Spleen (tissue), 11 donors: ENCODE measurements at regions not wholly inside any gene's neighbourhood (a gene's known extent, or its start where the extent isn't known, plus 50 kb on each side); places are given as distances from the start of the nearest gene placed in this dataset.

ENCODE experiments used
- DNase-seq: peaks from one replicate; pipeline ENCODE4 v3.0.0-alpha.2; 2020
- H3K27ac ChIP-seq, 8 donors: fragments of 200-600 bp; sonication (generic) in 7 of 8; 1 replicate in 4 of 8; 2 replicates in 4 of 8; pipeline versions ENCODE4 v1.5.0 to v1.8.0; 2016 to 2021; ENCODE audit warnings: inconsistent platforms in 4 of 8, mild to moderate bottlenecking in 4 of 8, moderate library complexity in 1 of 8
- H3K27me3 ChIP-seq, 7 donors: fragments of 200-600 bp; sonication (generic) in 6 of 7; replicated peaks in 1 of 7; 1 replicate in 4 of 7; 2 replicates in 3 of 7; pipeline versions ENCODE4 v1.5.0 to v1.8.0; 2016 to 2021; ENCODE audit warnings: inconsistent platforms in 3 of 7, mild to moderate bottlenecking in 1 of 7
- H3K36me3 ChIP-seq, 6 donors: fragments of 200-600 bp; sonication (generic) in 5 of 6; 1 replicate in 4 of 6; 2 replicates in 2 of 6; pipeline versions ENCODE4 v1.5.0 to v1.8.0; 2016 to 2021; ENCODE audit warnings: inconsistent platforms in 2 of 6
- H3K4me1 ChIP-seq, 6 donors: fragments of 200-600 bp; sonication (generic) in 5 of 6; 1 replicate in 3 of 6; 2 replicates in 3 of 6; pipeline versions ENCODE4 v1.5.0 to v1.8.0; 2016 to 2021; ENCODE audit warnings: inconsistent platforms in 3 of 6
- H3K4me3 ChIP-seq, 8 donors: fragments of 200-600 bp; sonication (generic) in 7 of 8; 1 replicate in 4 of 8; 2 replicates in 4 of 8; pipeline versions ENCODE4 v1.5.0 to v1.8.0; 2016 to 2021; ENCODE audit warnings: inconsistent platforms in 4 of 8, mild to moderate bottlenecking in 4 of 8, moderate library complexity in 2 of 8
- H3K9me3 ChIP-seq, 8 donors: fragments of 200-600 bp; sonication (generic) in 7 of 8; 1 replicate in 4 of 8; 2 replicates in 4 of 8; pipeline versions ENCODE4 v1.5.0 to v1.8.0; 2016 to 2021; ENCODE audit warnings: inconsistent platforms in 4 of 8
- CTCF ChIP-seq, 11 experiments: fragments of 200-600 bp in 7 of 11; fragments of 450-650 bp in 4 of 11; sonication (generic) in 4 of 11; IDR thresholded peaks in 8 of 11; conservative IDR thresholded peaks in 3 of 11; 1 replicate in 7 of 11; 2 replicates in 4 of 11; pipeline versions ENCODE4 v1.4.0 to v1.8.0; 2016 to 2021; ENCODE audit warnings: antibody characterized with exemption in 11 of 11, inconsistent platforms in 4 of 11, mild to moderate bottlenecking in 1 of 11
- POLR2A ChIP-seq, 3 donors: fragments of 450-650 bp; IDR thresholded peaks; one replicate each; pipeline ENCODE4 v1.5.1; 2017; ENCODE audit warnings: antibody characterized with exemption in 3 of 3, mild to moderate bottlenecking in 1 of 3
- POLR2AphosphoS5 ChIP-seq, 3 donors: sonication (generic); formaldehyde crosslinking; IDR thresholded peaks; one replicate each; pipeline ENCODE4 v1.5.1; 2017; ENCODE audit warnings: antibody characterized with exemption in 3 of 3
- WGBS, 5 donors: extraction: QIAGEN DNeasy Blood & Tissue Kit in 3 of 5; methylation state at CpG; one replicate each; pipeline versions ENCODE4 v1.1.5 to v1.1.7; 2013 to 2018; 5-methylcytosine and 5-hydroxymethylcytosine counted together
- intact Hi-C: fragments of 100-400 bp; cut with DNase I; formaldehyde crosslinking; loops from one replicate; pipeline ENCODE4 v1.15.0; 2023; ENCODE audit warnings: low total_unique reads
- donor health status: healthy with polysubstance abuse.
- donor health status: DM: no; HTN: no; CAD: no; lungs with moderate emphysema.
- donor health status: DM: no; HTN: no; CAD: no.
- donor health status: Bipolar disorder and iron deficiency.
- donor health status: healthy.
- donor health status: DM: no; HTN: no; CAD: no.
- donor health status: DM: yes; HTN: yes; CAD: no.

- no peak for DNase-seq
- intact Hi-C loops, result loop anchor here (2.0 kb wide), 1 partner anchor 59 kb away; no protein-coding TSS in a partner anchor
- H3K36me3 ChIP-seq, result no peaks in the 10 kb centered on the region
- H3K4me3 ChIP-seq, result no peak overlapping the region
- H3K27ac ChIP-seq, result no peak overlapping the region
- no peaks in the 10 kb centered on the region for H3K27me3 ChIP-seq
- peaks cover 0 to 44% (median 15%) of the 10 kb centered on the region in 8 donors for H3K9me3 ChIP-seq
- H3K4me1 ChIP-seq, result no peaks in the 10 kb centered on the region
- TF ChIP-seq CTCF (IDR thresholded peaks at IDR 0.05 in 8 of 11, conservative IDR thresholded peaks at IDR 0.05 in 3 of 11), result no peak
- TF ChIP-seq POLR2AphosphoS5 (IDR thresholded peaks at IDR 0.05), result no peak
- no peak for TF ChIP-seq POLR2A (IDR thresholded peaks at IDR 0.05)
Measured at GRCh38 chr1:209021622-209022021, 561.9 kb upstream of the CAMK1G start.

GRCh38 chr1:209023790-209024189 lies 559.7 kb upstream of the CAMK1G start:
- intact Hi-C loops, result no loop called here
- WGBS, 5 donors, result 67 to 80% (median 73%) methylated on average over 2 of the region's 2 CpGs

GRCh38 chr1:209029737-209030136 lies 553.8 kb upstream of the CAMK1G start:
- Histone ChIP-seq H3K4me3 (no peak overlapping the region), H3K27ac (no peak overlapping the region), H3K27me3 (peaks cover 0 to 3% (median 0%) of the 10 kb centered on the region in 7 donors), H3K4me1 (no peaks in the 10 kb centered on the region), H3K36me3 (no peaks in the 10 kb centered on the region), H3K9me3 (peaks cover 0 to 7% (median 0%) of the 10 kb centered on the region in 8 donors)
- no peak for DNase-seq
- WGBS, 5 donors, result 67 to 83% (median 71%) methylated on average over 1 of the region's 1 CpG
- intact Hi-C loops, result no loop called here
- TF ChIP-seq POLR2A (IDR thresholded peaks at IDR 0.05), result no peak
- peak in 1 of 11 experiments; percentile 4 for TF ChIP-seq CTCF (IDR thresholded peaks at IDR 0.05 in 8 of 11, conservative IDR thresholded peaks at IDR 0.05 in 3 of 11)
- TF ChIP-seq POLR2AphosphoS5 (IDR thresholded peaks at IDR 0.05), result no peak

More at GRCh38 chr1:209023790-209024189, 559.7 kb upstream of the CAMK1G start:
- TF ChIP-seq CTCF (IDR thresholded peaks at IDR 0.05 in 8 of 11, conservative IDR thresholded peaks at IDR 0.05 in 3 of 11), result no peak
- TF ChIP-seq POLR2AphosphoS5 (IDR thresholded peaks at IDR 0.05), result no peak
- TF ChIP-seq POLR2A (IDR thresholded peaks at IDR 0.05), result no peak
- H3K27ac ChIP-seq, result no peak overlapping the region
- no peaks in the 10 kb centered on the region for H3K36me3 ChIP-seq
- no peak for DNase-seq
- H3K4me1 ChIP-seq, result no peaks in the 10 kb centered on the region
- H3K27me3 ChIP-seq, result no peaks in the 10 kb centered on the region
- peaks cover 0 to 30% (median 11%) of the 10 kb centered on the region in 8 donors for H3K9me3 ChIP-seq
- no peak overlapping the region for H3K4me3 ChIP-seq

GRCh38 chr1:209030454-209031167 lies 552.9 kb upstream of the CAMK1G start:
- intact Hi-C loops, result no loop called here
- no peaks in the 10 kb centered on the region for H3K36me3 ChIP-seq
- no peak for TF ChIP-seq CTCF (IDR thresholded peaks at IDR 0.05 in 8 of 11, conservative IDR thresholded peaks at IDR 0.05 in 3 of 11)
- TF ChIP-seq POLR2A (IDR thresholded peaks at IDR 0.05), result no peak
- no peak for TF ChIP-seq POLR2AphosphoS5 (IDR thresholded peaks at IDR 0.05)
- WGBS, 5 donors, result 67 to 82% (median 76%) methylated on average over 6 of the region's 6 CpGs
- H3K9me3 ChIP-seq, result peaks cover 0 to 7% (median 0%) of the 10 kb centered on the region in 8 donors
- H3K4me1 ChIP-seq, result no peaks in the 10 kb centered on the region
- no peak for DNase-seq
- peaks cover 0 to 8% (median 0%) of the 10 kb centered on the region in 7 donors for H3K27me3 ChIP-seq
- no peak overlapping the region for H3K27ac ChIP-seq
- no peak overlapping the region for H3K4me3 ChIP-seq
